GM12878 (cell line): ENCODE measurements at regions not wholly inside any gene's neighbourhood (a gene's known extent, or its start where the extent isn't known, plus 50 kb on each side); places are given as distances from the start of the nearest gene placed in this dataset.

Experiments used
- ATAC-seq: fragments of 200-7000 bp; cut with Tn5 transposase; 3 replicates; pipeline ENCODE4 v1.9.1; 2020; ENCODE audit warnings: mild to moderate bottlenecking, moderate library complexity
- BruUV-seq: library from RNA; stranded (reverse); fragments of 400-500 nt; replicated peaks from 2 replicates; lab custom pipeline; 2021; lab: Mats Ljungman, UMichigan
- CTCF ChIA-PET: fragments of 300-600 bp; sonication (Branson Sonifier 250); formaldehyde crosslinking; extraction: SDS; loops from one replicate; lab custom pipeline; 2021; ENCODE audit warnings: inconsistent platforms; lab: Yijun Ruan, JAX
- POLR2A ChIA-PET: fragments of 350-600 bp; formaldehyde crosslinking; extraction: SDS; loops from one replicate; lab custom pipeline; 2021; ENCODE audit warnings: inconsistent platforms; lab: Charles Lee
- RAD21 ChIA-PET: fragments of 300-600 bp; sonication (Branson Sonifier 250); formaldehyde crosslinking; loops from one replicate; lab custom pipeline; 2023; ENCODE audit warnings: antibody characterized with exemption; ENCODE audit not compliant: unreplicated experiment; lab: Charles Lee
- SMC1A ChIA-PET: fragments of 300-600 bp; sonication (Branson Sonifier 250); formaldehyde crosslinking; loops from one replicate; lab custom pipeline; 2023; ENCODE audit not compliant: unreplicated experiment, uncharacterized antibody; lab: Charles Lee
- DNase-seq: peaks from one replicate; pipeline ENCODE4 v3.0.0-alpha.2; 2011; ENCODE audit warnings: low read depth, low spot score
- FAIRE-seq: peaks from 3 replicates; lab custom pipeline; 2011; peaks lifted over from hg19 to GRCh38; lab: Jason Lieb, UNC
- H2AFZ ChIP-seq: 2 replicates; pipeline ENCODE4 v1.6.0; 2011; ENCODE audit warnings: low read depth, low read length, control low read depth; ENCODE audit not compliant: control insufficient read depth
- H3K27ac ChIP-seq: 2 replicates; pipeline ENCODE4 v1.5.1; 2011; ENCODE audit warnings: control low read depth; ENCODE audit not compliant: control insufficient read depth, insufficient read depth
- H3K27me3 ChIP-seq, 2 experiments: replicated peaks in 1 of 2; 2 replicates each; pipeline versions ENCODE4 v1.6.0 to v1.6.1; 2011; ENCODE audit warnings: low read length in 1 of 2; ENCODE audit not compliant: control insufficient read depth in 2 of 2, insufficient read depth in 2 of 2
- H3K36me3 ChIP-seq, 2 experiments: 2 replicates each; pipeline ENCODE4 v1.5.1; 2011; ENCODE audit warnings: low read length in 1 of 2; ENCODE audit not compliant: control insufficient read depth in 2 of 2, insufficient read depth in 2 of 2
- H3K4me1 ChIP-seq: 2 replicates; pipeline ENCODE4 v1.6.1; 2011; ENCODE audit warnings: mild to moderate bottlenecking, low read length, moderate library complexity, mixed read lengths; ENCODE audit not compliant: control insufficient read depth, insufficient read depth
- H3K4me2 ChIP-seq: 2 replicates; pipeline ENCODE4 v1.6.0; 2011; ENCODE audit warnings: control low read depth; ENCODE audit not compliant: control insufficient read depth, insufficient read depth
- H3K4me3 ChIP-seq: fragments of 200-600 bp; sonication (generic); 2 replicates; pipeline ENCODE4 v1.5.1; 2016
- H3K79me2 ChIP-seq: 2 replicates; pipeline ENCODE4 v1.6.0; 2011; ENCODE audit warnings: low read length; ENCODE audit not compliant: control insufficient read depth, insufficient read depth
- H3K9ac ChIP-seq: 2 replicates; pipeline ENCODE4 v1.8.0; 2011; ENCODE audit warnings: low read length, control low read depth, mixed read lengths; ENCODE audit not compliant: control insufficient read depth, insufficient read depth
- H3K9me3 ChIP-seq: replicated peaks from 3 replicates; pipeline ENCODE4 v1.5.1; 2011; ENCODE audit warnings: mild to moderate bottlenecking, low read length; ENCODE audit not compliant: control insufficient read depth, insufficient read depth
- H4K20me1 ChIP-seq: 2 replicates; pipeline ENCODE4 v1.6.0; 2011; ENCODE audit not compliant: control insufficient read depth, insufficient read depth
- DPF2 ChIP-seq: fragments of 450-650 bp; IDR thresholded peaks from 2 replicates; pipeline ENCODE4 v1.6.1; 2017; ENCODE audit warnings: mild to moderate bottlenecking
- ETV6 ChIP-seq, 2 experiments: fragments of 450-650 bp in 1 of 2; IDR thresholded peaks in 1 of 2; conservative IDR thresholded peaks in 1 of 2; 2 replicates each; pipeline ENCODE4 v1.6.1; 2014; ENCODE audit warnings: antibody characterized with exemption in 1 of 2, borderline replicate concordance in 1 of 2, low read depth in 1 of 2, mild to moderate bottlenecking in 1 of 2, moderate library complexity in 1 of 2
- FOS ChIP-seq: IDR thresholded peaks from 3 replicates; pipeline ENCODE4 v1.6.1; 2011; ENCODE audit warnings: borderline replicate concordance; ENCODE audit not compliant: insufficient read length; ENCODE audit errors: extremely low read depth
- FOXK2 ChIP-seq: fragments of 450-650 bp; IDR thresholded peaks from 2 replicates; pipeline ENCODE4 v1.6.1; 2017; ENCODE audit warnings: mild to moderate bottlenecking, moderate library complexity
- MEF2A ChIP-seq: IDR thresholded peaks from 2 replicates; pipeline ENCODE4 v1.6.1; 2011; ENCODE audit warnings: low read depth, mild to moderate bottlenecking, low read length, moderate library complexity; ENCODE audit not compliant: insufficient read depth
- MEF2B ChIP-seq: fragments of 450-650 bp; IDR thresholded peaks from 2 replicates; pipeline ENCODE4 v1.6.1; 2018; ENCODE audit warnings: mild to moderate bottlenecking, moderate library complexity; ENCODE audit not compliant: partially characterized antibody, poor library complexity, severe bottlenecking
- NFYA ChIP-seq: IDR thresholded peaks from 2 replicates; pipeline ENCODE4 v1.6.1; 2011; ENCODE audit warnings: low read depth, mild to moderate bottlenecking, low read length, improper control_type of control experiment, borderline replicate concordance
- PAX8 ChIP-seq: fragments of 450-650 bp; IDR thresholded peaks from 2 replicates; pipeline ENCODE4 v1.6.1; 2017; ENCODE audit warnings: mild to moderate bottlenecking, moderate library complexity
- POLR2AphosphoS2 ChIP-seq: IDR thresholded peaks from 2 replicates; pipeline ENCODE4 v1.6.1; 2011; ENCODE audit warnings: low read depth, mild to moderate bottlenecking, low read length, improper control_type of control experiment, moderate library complexity
- RAD21 ChIP-seq: IDR thresholded peaks from 2 replicates; pipeline ENCODE4 v1.6.1; 2011; ENCODE audit warnings: mild to moderate bottlenecking, low read depth, low read length, moderate library complexity; ENCODE audit not compliant: insufficient read depth
- STAT3 ChIP-seq: IDR thresholded peaks from 2 replicates; pipeline ENCODE4 v1.6.1; 2011; ENCODE audit warnings: low read depth, low read length, improper control_type of control experiment
- SUZ12 ChIP-seq: fragments of 200-600 bp; sonication (generic); IDR thresholded peaks from one replicate; pipeline ENCODE4 v1.6.1; 2018; ENCODE audit warnings: antibody characterized with exemption, mild to moderate bottlenecking; ENCODE audit not compliant: unreplicated experiment
- ZBED1 ChIP-seq: IDR thresholded peaks from 2 replicates; pipeline ENCODE4 v1.6.1; 2016; ENCODE audit warnings: borderline replicate concordance
- ZNF217 ChIP-seq: fragments of 450-650 bp; IDR thresholded peaks from 2 replicates; pipeline ENCODE4 v1.6.1; 2017; ENCODE audit warnings: antibody characterized with exemption, mild to moderate bottlenecking
- ZNF274 ChIP-seq: IDR thresholded peaks from one replicate; pipeline ENCODE4 v1.8.0; 2011; ENCODE audit not compliant: insufficient read length, insufficient read depth
- WGBS: methylation state at CpG from one replicate; pipeline ENCODE4 v1.1.6; 2016; ENCODE audit warnings: low lambda C conversion rate; ENCODE audit not compliant: insufficient replicate concordance, insufficient coverage; ENCODE audit errors: missing lambda C conversion rate; 5-methylcytosine and 5-hydroxymethylcytosine counted together
- in situ Hi-C: fragments of 300-500 bp; cut with MboI; formaldehyde crosslinking; loops from 9 replicates; pipeline ENCODE4 v1.14.3; 2018; ENCODE audit warnings: mixed read lengths
- intact Hi-C: fragments of 100-400 bp; cut with micrococcal nuclease; formaldehyde crosslinking; loops from one replicate; pipeline ENCODE4 v1.14.2; 2022; ENCODE audit not compliant: unreplicated experiment
- TF ChIP-seq, protein P1 (sequence below): fragments of 450-650 bp; IDR thresholded peaks from 2 replicates; pipeline ENCODE4 v1.6.1; 2017; ENCODE audit warnings: mild to moderate bottlenecking, moderate library complexity
- TF ChIP-seq, protein P2 (sequence below): fragments of 450-650 bp; IDR thresholded peaks from 2 replicates; pipeline ENCODE4 v1.6.1; 2016; ENCODE audit warnings: mild to moderate bottlenecking
- TF ChIP-seq, protein P3 (sequence below): IDR thresholded peaks from 2 replicates; pipeline ENCODE4 v1.6.1; 2011; ENCODE audit warnings: low read depth, low read length, improper control_type of control experiment, borderline replicate concordance

DNA sequence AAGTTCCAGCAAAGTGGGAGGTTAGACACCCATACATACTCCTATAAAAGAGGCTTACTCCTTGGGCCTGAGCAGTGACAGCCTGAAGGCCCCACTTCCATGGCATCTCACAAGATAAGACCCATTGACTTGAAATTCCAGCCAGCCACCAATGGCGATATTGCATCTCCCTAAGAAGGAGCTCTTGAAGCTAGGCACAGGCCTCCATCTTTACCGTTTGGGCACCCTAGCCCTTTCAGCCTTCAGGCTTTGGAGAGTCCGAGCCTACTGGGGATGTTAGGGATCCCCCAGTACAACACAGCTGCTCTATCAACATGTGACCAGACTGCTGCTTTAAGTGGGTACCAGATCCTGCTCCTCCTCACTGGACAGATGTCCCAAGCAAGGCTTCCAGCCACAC lies 189.5 kb downstream of the MAGEE1 start (continued):
- TF ChIP-seq, protein P1, sequence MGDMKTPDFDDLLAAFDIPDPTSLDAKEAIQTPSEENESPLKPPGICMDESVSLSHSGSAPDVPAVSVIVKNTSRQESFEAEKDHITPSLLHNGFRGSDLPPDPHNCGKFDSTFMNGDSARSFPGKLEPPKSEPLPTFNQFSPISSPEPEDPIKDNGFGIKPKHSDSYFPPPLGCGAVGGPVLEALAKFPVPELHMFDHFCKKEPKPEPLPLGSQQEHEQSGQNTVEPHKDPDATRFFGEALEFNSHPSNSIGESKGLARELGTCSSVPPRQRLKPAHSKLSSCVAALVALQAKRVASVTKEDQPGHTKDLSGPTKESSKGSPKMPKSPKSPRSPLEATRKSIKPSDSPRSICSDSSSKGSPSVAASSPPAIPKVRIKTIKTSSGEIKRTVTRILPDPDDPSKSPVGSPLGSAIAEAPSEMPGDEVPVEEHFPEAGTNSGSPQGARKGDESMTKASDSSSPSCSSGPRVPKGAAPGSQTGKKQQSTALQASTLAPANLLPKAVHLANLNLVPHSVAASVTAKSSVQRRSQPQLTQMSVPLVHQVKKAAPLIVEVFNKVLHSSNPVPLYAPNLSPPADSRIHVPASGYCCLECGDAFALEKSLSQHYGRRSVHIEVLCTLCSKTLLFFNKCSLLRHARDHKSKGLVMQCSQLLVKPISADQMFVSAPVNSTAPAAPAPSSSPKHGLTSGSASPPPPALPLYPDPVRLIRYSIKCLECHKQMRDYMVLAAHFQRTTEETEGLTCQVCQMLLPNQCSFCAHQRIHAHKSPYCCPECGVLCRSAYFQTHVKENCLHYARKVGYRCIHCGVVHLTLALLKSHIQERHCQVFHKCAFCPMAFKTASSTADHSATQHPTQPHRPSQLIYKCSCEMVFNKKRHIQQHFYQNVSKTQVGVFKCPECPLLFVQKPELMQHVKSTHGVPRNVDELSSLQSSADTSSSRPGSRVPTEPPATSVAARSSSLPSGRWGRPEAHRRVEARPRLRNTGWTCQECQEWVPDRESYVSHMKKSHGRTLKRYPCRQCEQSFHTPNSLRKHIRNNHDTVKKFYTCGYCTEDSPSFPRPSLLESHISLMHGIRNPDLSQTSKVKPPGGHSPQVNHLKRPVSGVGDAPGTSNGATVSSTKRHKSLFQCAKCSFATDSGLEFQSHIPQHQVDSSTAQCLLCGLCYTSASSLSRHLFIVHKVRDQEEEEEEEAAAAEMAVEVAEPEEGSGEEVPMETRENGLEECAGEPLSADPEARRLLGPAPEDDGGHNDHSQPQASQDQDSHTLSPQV = no peak
- no peak for TF ChIP-seq SUZ12
- no peak for TF ChIP-seq FOS
- TF ChIP-seq, protein P2, sequence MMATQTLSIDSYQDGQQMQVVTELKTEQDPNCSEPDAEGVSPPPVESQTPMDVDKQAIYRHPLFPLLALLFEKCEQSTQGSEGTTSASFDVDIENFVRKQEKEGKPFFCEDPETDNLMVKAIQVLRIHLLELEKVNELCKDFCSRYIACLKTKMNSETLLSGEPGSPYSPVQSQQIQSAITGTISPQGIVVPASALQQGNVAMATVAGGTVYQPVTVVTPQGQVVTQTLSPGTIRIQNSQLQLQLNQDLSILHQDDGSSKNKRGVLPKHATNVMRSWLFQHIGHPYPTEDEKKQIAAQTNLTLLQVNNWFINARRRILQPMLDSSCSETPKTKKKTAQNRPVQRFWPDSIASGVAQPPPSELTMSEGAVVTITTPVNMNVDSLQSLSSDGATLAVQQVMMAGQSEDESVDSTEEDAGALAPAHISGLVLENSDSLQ = no peak

DNA sequence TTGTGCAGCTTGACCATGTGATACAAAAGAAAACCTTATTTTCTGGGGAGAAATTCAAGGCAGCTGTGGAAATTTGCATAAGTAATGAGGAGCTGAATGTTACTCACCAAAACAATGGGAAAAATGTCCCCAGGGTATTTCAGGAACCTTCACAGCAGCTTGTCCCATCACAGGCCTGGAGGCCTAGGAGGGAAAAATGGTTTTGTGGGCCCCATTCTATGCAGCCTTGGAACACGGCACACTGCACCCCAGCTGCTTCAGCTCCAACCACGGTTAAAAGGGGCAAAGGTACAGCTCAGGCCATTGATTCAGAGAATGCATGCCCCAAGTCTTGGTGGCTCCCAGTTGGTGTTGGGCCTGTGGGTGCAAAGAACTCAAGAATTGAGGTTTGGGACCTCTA lies 216.1 kb downstream of the MAGEE1 start:
- FAIRE-seq = no peak
- ChIA-PET POLR2A (no interaction called here), SMC1A (no interaction called here)
- no peak for DNase-seq
- intact Hi-C loops = no loop called here
- in situ Hi-C loops = no loop called here
- H3K27ac ChIP-seq = no peak overlapping the region
- no peak overlapping the region for H3K9ac ChIP-seq
- no peaks in the 10 kb centered on the region for H3K27me3 ChIP-seq
- no TSS peak for BruUV-seq
- 0% methylated on average over 2 of the region's 2 CpGs for WGBS
- no peaks in the 10 kb centered on the region for H4K20me1 ChIP-seq
- no peak for TF ChIP-seq STAT3
- no peak for TF ChIP-seq MEF2B
- TF ChIP-seq POLR2AphosphoS2 = no peak
- no peak for TF ChIP-seq ZNF217
- no peak for TF ChIP-seq ZBED1
- no peak for TF ChIP-seq ETV6 (conservative IDR thresholded peaks at IDR 0.05 in 1 of 2, IDR thresholded peaks at IDR 0.05 in 1 of 2; ENCODE audit: borderline replicate concordance in 1 of 2, low read depth in 1 of 2)
- TF ChIP-seq ZNF274 = no peak
- no peak for TF ChIP-seq FOXK2
- TF ChIP-seq PAX8 = no peak
- TF ChIP-seq, protein P3, sequence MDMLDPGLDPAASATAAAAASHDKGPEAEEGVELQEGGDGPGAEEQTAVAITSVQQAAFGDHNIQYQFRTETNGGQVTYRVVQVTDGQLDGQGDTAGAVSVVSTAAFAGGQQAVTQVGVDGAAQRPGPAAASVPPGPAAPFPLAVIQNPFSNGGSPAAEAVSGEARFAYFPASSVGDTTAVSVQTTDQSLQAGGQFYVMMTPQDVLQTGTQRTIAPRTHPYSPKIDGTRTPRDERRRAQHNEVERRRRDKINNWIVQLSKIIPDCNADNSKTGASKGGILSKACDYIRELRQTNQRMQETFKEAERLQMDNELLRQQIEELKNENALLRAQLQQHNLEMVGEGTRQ = no peak
- TF ChIP-seq NFYA = no peak
- TF ChIP-seq MEF2A = no peak
- no peak for TF ChIP-seq DPF2
- TF ChIP-seq RAD21 = no peak
- TF ChIP-seq, all 136 proteins: peak for 0
- no peak overlapping the region for H3K4me3 ChIP-seq
- no peaks in the 10 kb centered on the region for H3K79me2 ChIP-seq
- no peaks in the 10 kb centered on the region for H3K9me3 ChIP-seq
- H3K4me2 ChIP-seq = no peak overlapping the region
- RAD21 ChIA-PET = no interaction called here
- H2AFZ ChIP-seq = no peak overlapping the region
- no peaks in the 10 kb centered on the region for H3K36me3 ChIP-seq
- no peaks in the 10 kb centered on the region for H3K4me1 ChIP-seq
- CTCF ChIA-PET = no interaction called here
- ATAC-seq = no peak
